Left renal cortex interstitium (tissue), 4 donors: ENCODE measurements at regions not wholly inside any gene's neighbourhood (a gene's known extent, or its start where the extent isn't known, plus 50 kb on each side); places are given as distances from the start of the nearest gene placed in this dataset.

Source experiments
- DNase-seq, 4 donors: peaks; one replicate each; pipeline ENCODE4 v3.0.0-alpha.2; 2013; ENCODE audit warnings: low read depth in 4 of 4, low spot score in 2 of 4, missing footprints in 1 of 4

DNA sequence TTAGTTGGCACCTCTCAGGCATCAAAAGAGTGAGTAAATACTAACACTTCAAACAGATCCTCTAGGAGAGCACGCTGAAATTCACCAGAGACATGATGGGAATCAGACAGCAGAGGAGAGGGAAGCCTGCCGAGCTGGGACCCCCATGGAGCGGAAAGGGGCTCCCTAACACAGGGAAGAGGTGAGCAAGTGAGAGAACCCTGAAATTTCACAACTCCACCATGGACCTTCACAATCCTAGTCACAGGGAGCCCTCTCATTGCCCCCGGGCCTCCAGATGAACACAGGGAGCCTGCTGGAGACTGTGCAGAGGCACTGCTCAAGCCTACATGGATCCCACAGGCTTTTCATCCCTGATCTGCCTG, 59.2 kb upstream of the ANTXRL start:
- no peak for DNase-seq

DNA sequence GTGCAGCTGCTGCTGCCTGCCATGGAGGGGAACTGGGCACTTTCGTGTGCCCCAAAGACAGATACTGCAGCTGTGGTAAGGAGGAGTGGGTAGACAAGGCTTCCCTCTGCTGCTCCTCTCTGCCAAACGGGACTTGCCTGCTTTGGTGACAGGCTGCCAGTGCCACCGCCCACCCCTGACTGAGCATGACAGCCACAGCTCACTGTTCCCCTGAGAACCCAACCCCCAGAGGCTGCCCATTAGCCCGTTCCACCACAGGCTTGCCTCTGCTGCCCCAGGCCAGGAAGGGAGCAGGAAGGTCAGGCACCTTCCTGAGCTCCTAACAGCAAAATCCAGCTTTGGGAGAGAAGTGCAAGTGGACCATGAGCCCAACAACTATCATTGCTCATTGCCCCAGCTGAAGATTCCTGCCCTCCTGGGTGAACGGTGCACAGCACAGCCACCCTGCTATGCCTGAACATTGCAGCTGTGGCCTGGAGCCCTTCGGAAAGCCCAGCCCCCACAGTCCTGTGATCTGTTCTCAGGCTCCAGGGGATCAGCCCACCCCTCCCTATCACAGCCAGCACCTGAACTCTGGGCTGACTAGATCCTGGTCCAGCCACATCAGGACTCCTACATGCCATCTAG, 58.7 kb upstream of the ANTXRL start:
- DNase-seq, result no peak

- peak; percentile 29 to 56 (median 36) for DNase-seq
Observed at GRCh38 chr10:46228563-46229071, 58.2 kb upstream of the ANTXRL start.

- no peak for DNase-seq
Observed at GRCh38 chr10:46229144-46229563, 57.6 kb upstream of the ANTXRL start.

- DNase-seq, result no peak
Observed at GRCh38 chr10:46230615-46231014, 56.2 kb upstream of the ANTXRL start.

- no peak for DNase-seq
Observed at GRCh38 chr10:46231087-46231486, 55.7 kb upstream of the ANTXRL start.

- DNase-seq, result no peak
Observed at GRCh38 chr10:46232084-46232483, 54.7 kb upstream of the ANTXRL start.

- no peak for DNase-seq
Observed at GRCh38 chr10:46232666-46233065, 54.1 kb upstream of the ANTXRL start.

GRCh38 chr10:46233181-46233580, 53.6 kb upstream of the ANTXRL start:
- no peak for DNase-seq

DNA sequence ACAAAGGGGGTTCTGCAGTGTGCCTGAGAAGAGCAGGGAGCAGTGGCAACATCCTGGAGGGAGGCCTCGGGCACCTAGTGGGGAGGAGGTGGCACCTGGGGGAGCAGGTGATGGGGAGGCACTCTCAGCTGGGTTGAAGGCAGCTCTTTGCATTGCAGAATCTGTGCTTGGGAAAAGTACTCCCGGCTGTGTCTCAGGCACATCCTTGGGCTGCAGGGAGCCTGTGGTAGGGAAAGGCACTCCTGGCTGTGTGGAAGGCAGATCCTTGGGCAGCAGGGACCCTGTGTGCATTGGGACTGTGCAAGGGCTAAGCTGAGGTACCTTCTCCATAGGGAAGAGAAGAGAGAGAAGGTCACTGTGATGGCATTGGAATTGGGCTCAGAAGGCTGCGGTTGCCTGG, 52.8 kb upstream of the ANTXRL start:
- DNase-seq, result no peak

DNA sequence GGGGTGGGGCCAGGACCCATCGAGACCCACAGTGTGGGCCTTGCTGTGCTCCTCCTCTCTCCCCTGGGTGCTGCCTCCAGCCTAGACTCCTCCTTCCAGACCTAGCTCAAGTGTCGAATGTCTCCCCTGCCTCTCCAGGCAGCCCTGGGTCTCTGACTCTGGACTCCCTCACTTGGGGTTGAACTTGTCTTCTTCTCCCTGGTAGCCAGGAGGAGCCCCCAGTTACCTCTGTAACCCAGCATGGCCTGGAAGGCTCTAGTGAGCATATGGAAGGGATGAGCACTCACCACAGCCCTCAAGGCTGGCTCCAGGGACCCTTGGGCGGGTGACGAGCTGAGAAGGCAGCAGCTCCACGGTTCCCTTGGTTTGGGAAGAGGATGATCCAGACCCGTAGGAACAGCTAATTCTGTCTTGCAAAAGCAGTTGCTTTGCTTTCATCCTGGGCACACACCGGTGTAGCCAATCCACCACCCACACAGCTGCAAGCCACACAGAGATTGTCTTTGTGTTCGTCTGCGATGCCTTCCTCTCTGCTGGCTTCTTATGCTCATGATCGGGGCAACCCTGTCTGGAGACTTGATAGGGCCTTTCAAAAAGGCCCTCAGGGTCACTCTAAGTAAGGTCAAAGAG, 52.3 kb upstream of the ANTXRL start:
- DNase-seq, result no peak

GRCh38 chr10:46235705-46236545, 50.9 kb upstream of the ANTXRL start:
- no peak for DNase-seq

DNA sequence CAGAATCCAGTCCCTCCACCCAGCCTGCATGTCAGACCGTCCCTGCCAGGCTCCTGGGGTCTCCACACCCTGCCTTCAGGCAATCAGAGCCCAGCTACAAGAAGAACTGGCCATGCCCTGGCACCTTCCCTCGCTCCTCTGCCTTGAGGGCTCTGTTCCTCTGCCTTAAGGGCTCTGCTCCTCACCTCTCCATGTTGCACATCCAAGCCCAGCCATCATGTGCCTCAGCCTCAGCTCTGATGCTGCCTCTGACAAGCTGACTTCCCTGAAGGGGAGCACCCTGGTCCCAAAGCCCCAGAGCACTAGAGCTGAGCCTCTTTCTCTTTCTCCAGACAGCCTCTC, 50.3 kb upstream of the ANTXRL start:
- no peak for DNase-seq

- no peak for DNase-seq
Observed at GRCh38 chr10:46236941-46237681, 49.7 kb upstream of the ANTXRL start.
